SK-N-SH (cell line): ENCODE measurements at regions not wholly inside any gene's neighbourhood (a gene's known extent, or its start where the extent isn't known, plus 50 kb on each side); places are given as distances from the start of the nearest gene placed in this dataset.

Source experiments
- CTCF ChIA-PET: fragments of 300-600, 350-600 bp; formaldehyde crosslinking; extraction: SDS; loops from one replicate; lab custom pipeline; 2021; lab: Yijun Ruan, JAX
- POLR2A ChIA-PET: fragments of 350-600 bp; sonication (Branson Sonifier 250); formaldehyde crosslinking; extraction: SDS; loops from one replicate; lab custom pipeline; 2020; ENCODE audit warnings: antibody characterized with exemption, inconsistent platforms; lab: Yijun Ruan, JAX
- DNase-seq: peaks from one replicate; pipeline ENCODE4 v3.0.0; 2012
- H2AFZ ChIP-seq: fragments of 200-600 bp; sonication (generic); 2 replicates; pipeline ENCODE4 v1.8.1; 2016; ENCODE audit warnings: antibody characterized with exemption, mild to moderate bottlenecking, low read depth
- H3F3A ChIP-seq: fragments of 200-600 bp; sonication (generic); replicated peaks from 2 replicates; pipeline ENCODE3; 2016; ENCODE audit warnings: antibody characterized with exemption, mild to moderate bottlenecking; ENCODE audit not compliant: insufficient read depth
- H3K27ac ChIP-seq, 2 experiments: fragments of 200-500 bp in 1 of 2; fragments of 200-600 bp in 1 of 2; sonication (Bioruptor generic) in 1 of 2; sonication (generic), shearing (Covaris generic) in 1 of 2; 2 replicates each; pipeline versions ENCODE4 v1.5.1 to v1.6.1; 2014 to 2016; ENCODE audit warnings: low read depth in 2 of 2, inconsistent platforms in 1 of 2, low read length in 1 of 2, mild to moderate bottlenecking in 1 of 2, mixed read lengths in 1 of 2
- H3K27me3 ChIP-seq: fragments of 200-600 bp; sonication (generic), shearing (Covaris generic); 2 replicates; pipeline ENCODE4 v1.6.1; 2016; ENCODE audit warnings: mixed run types; ENCODE audit not compliant: insufficient read depth
- H3K36me3 ChIP-seq, 2 experiments: fragments of 200-500 bp in 1 of 2; fragments of 200-600 bp in 1 of 2; sonication (Bioruptor generic) in 1 of 2; sonication (generic) in 1 of 2; replicated peaks in 1 of 2; 2 replicates each; pipeline versions ENCODE3 to v1.5.1; 2014 to 2016; ENCODE audit warnings: low read length in 1 of 2, mild to moderate bottlenecking in 1 of 2; ENCODE audit not compliant: insufficient read depth in 2 of 2, control insufficient read depth in 1 of 2
- H3K4me1 ChIP-seq, 2 experiments: fragments of 200-500 bp in 1 of 2; fragments of 200-600 bp in 1 of 2; sonication (Bioruptor generic) in 1 of 2; sonication (generic), shearing (Covaris generic) in 1 of 2; 2 replicates each; pipeline versions ENCODE4 v1.5.1 to v1.6.1; 2014 to 2016; ENCODE audit warnings: low read depth in 1 of 2, low read length in 1 of 2, mixed run types in 1 of 2; ENCODE audit not compliant: insufficient read depth in 2 of 2, control insufficient read depth in 1 of 2
- H3K4me2 ChIP-seq: fragments of 200-600 bp; sonication (generic), shearing (Covaris generic); 2 replicates; pipeline ENCODE4 v1.6.1; 2017; ENCODE audit warnings: mixed run types
- H3K4me3 ChIP-seq, 2 experiments: fragments of 200-500 bp in 1 of 2; fragments of 200-600 bp in 1 of 2; sonication (Bioruptor generic) in 1 of 2; sonication (generic), shearing (Covaris generic) in 1 of 2; 2 replicates each; pipeline versions ENCODE4 v1.5.1 to v1.8.1; 2014 to 2016; ENCODE audit warnings: low read depth in 2 of 2, inconsistent platforms in 1 of 2, low read length in 1 of 2, mild to moderate bottlenecking in 1 of 2, mixed read lengths in 1 of 2, moderate library complexity in 1 of 2
- H3K79me2 ChIP-seq: fragments of 200-600 bp; sonication (generic); 2 replicates; pipeline ENCODE4 v1.8.1; 2017; ENCODE audit warnings: mild to moderate bottlenecking; ENCODE audit not compliant: insufficient read depth
- H3K9ac ChIP-seq: fragments of 200-600 bp; sonication (generic); 2 replicates; pipeline ENCODE4 v1.6.1; 2017; ENCODE audit warnings: mixed run types
- H3K9me2 ChIP-seq: fragments of 200-600 bp; sonication (generic); 2 replicates; pipeline ENCODE4 v1.6.1; 2017; ENCODE audit warnings: mixed run types
- H3K9me3 ChIP-seq: fragments of 200-600 bp; sonication (generic); 2 replicates; pipeline ENCODE4 v1.6.1; 2017; ENCODE audit warnings: mixed run types, mild to moderate bottlenecking, moderate library complexity
- H4K20me1 ChIP-seq: fragments of 200-600 bp; sonication (generic); 2 replicates; pipeline ENCODE4 v1.6.1; 2017; ENCODE audit warnings: mild to moderate bottlenecking, mixed run types; ENCODE audit not compliant: insufficient read depth
- CHD2 ChIP-seq: fragments of 150-350 bp; IDR thresholded peaks from 2 replicates; pipeline ENCODE4 v1.6.1; 2018; ENCODE audit warnings: low read length; ENCODE audit not compliant: partially characterized antibody
- CTCF ChIP-seq: fragments of 200-600 bp; sonication (generic); IDR thresholded peaks from 2 replicates; pipeline ENCODE4 v1.6.1; 2017; ENCODE audit warnings: antibody characterized with exemption, mild to moderate bottlenecking, moderate library complexity
- ELF1 ChIP-seq: IDR thresholded peaks from 2 replicates; pipeline ENCODE4 v1.4.0; 2012
- EP300 ChIP-seq, 2 experiments: IDR thresholded peaks; 2 replicates each; pipeline versions ENCODE4 v1.4.0 to v1.6.1; 2012; ENCODE audit warnings: borderline replicate concordance in 1 of 2, low read depth in 1 of 2, low read length in 1 of 2
- FOXJ3 ChIP-seq: sonication (generic); formaldehyde crosslinking; IDR thresholded peaks from 2 replicates; pipeline ENCODE4 v1.5.1; 2020; ENCODE audit warnings: mild to moderate bottlenecking, missing genetic modification reagents
- FOXM1 ChIP-seq: IDR thresholded peaks from 2 replicates; pipeline ENCODE4 v1.4.0; 2012; ENCODE audit warnings: low read depth, mild to moderate bottlenecking
- GABPA ChIP-seq: IDR thresholded peaks from 2 replicates; pipeline ENCODE4 v1.4.0; 2012; ENCODE audit warnings: low read depth, mild to moderate bottlenecking
- GATA2 ChIP-seq: sonication (generic); formaldehyde crosslinking; IDR thresholded peaks from 2 replicates; pipeline ENCODE4 v1.5.0; 2020; ENCODE audit warnings: mild to moderate bottlenecking, missing genetic modification reagents
- IRF3 ChIP-seq: fragments of 150-350 bp; IDR thresholded peaks from 2 replicates; pipeline ENCODE4 v1.6.1; 2016; ENCODE audit warnings: mild to moderate bottlenecking, low read depth, low read length
- JUND ChIP-seq: IDR thresholded peaks from 2 replicates; pipeline ENCODE4 v1.4.0; 2012
- MAX ChIP-seq: IDR thresholded peaks from 2 replicates; pipeline ENCODE4 v1.4.0; 2012; ENCODE audit warnings: low read depth
- MEF2A ChIP-seq: IDR thresholded peaks from 2 replicates; pipeline ENCODE4 v1.4.0; 2012; ENCODE audit warnings: low read depth, borderline replicate concordance
- MXI1 ChIP-seq: IDR thresholded peaks from 2 replicates; pipeline ENCODE4 v1.6.1; 2012; ENCODE audit warnings: mild to moderate bottlenecking, low read depth, low read length, improper control_type of control experiment
- NFIC ChIP-seq: IDR thresholded peaks from 2 replicates; pipeline ENCODE4 v1.4.0; 2012; ENCODE audit warnings: borderline replicate concordance
- POLR2AphosphoS5 ChIP-seq: IDR thresholded peaks from 2 replicates; pipeline ENCODE4 v1.6.1; 2012; ENCODE audit warnings: low read depth, low read length
- RAD21 ChIP-seq: IDR thresholded peaks from 2 replicates; pipeline ENCODE4 v1.6.1; 2012; ENCODE audit warnings: mild to moderate bottlenecking, low read length
- RCOR1 ChIP-seq: fragments of 150-350 bp; IDR thresholded peaks from 2 replicates; pipeline ENCODE4 v1.6.1; 2017; ENCODE audit warnings: antibody characterized with exemption, low read length
- REST ChIP-seq: IDR thresholded peaks from 2 replicates; pipeline ENCODE4 v1.6.1; 2012; ENCODE audit warnings: mild to moderate bottlenecking, low read depth, low read length, moderate library complexity
- TAF1 ChIP-seq: IDR thresholded peaks from 2 replicates; pipeline ENCODE4 v1.6.1; 2012; ENCODE audit warnings: low read depth, mild to moderate bottlenecking, low read length, moderate library complexity, borderline replicate concordance
- YY1 ChIP-seq: IDR thresholded peaks from 2 replicates; pipeline ENCODE4 v1.4.0; 2012; ENCODE audit warnings: low read depth, mild to moderate bottlenecking
- WGBS: methylation state at CpG from one replicate; pipeline ENCODE4 v1.1.6; 2017; ENCODE audit warnings: low lambda C conversion rate; 5-methylcytosine and 5-hydroxymethylcytosine counted together

- POLR2A ChIA-PET, result no interaction called here
- H3K27ac ChIP-seq, result no peak overlapping the region
- no peaks in the 10 kb centered on the region for H3K4me1 ChIP-seq
- H3K9ac ChIP-seq, result no peak overlapping the region
- CTCF ChIA-PET, result no interaction called here
- H2AFZ ChIP-seq, result no peak overlapping the region
- WGBS, result 7% methylated on average over 22 of the region's 22 CpGs
- no peaks in the 10 kb centered on the region for H3K9me3 ChIP-seq
- H3K36me3 ChIP-seq, result no peaks in the 10 kb centered on the region
- no peak overlapping the region for H3K4me3 ChIP-seq
- H3K27me3 ChIP-seq, result peaks cover 88% of the 10 kb centered on the region
- H3F3A ChIP-seq, result no peaks in the 10 kb centered on the region
- H3K4me2 ChIP-seq, result no peak overlapping the region
- H3K79me2 ChIP-seq, result no peaks in the 10 kb centered on the region
- DNase-seq, result no peak
- TF ChIP-seq EP300 (IDR thresholded peaks at IDR 0.05; ENCODE audit: borderline replicate concordance in 1 of 2, low read depth in 1 of 2, low read length in 1 of 2) (no peak), GABPA (no peak), TAF1 (no peak), YY1 (no peak), RAD21 (no peak), JUND (no peak), FOXM1 (no peak), CHD2 (no peak), MXI1 (no peak), NFIC (no peak), MEF2A (no peak), MAX (no peak), POLR2AphosphoS5 (no peak), IRF3 (no peak), ELF1 (no peak), RCOR1 (no peak), FOXJ3 (CRISPR knock-in tag) (no peak), REST (no peak), GATA2 (CRISPR knock-in tag) (no peak), CTCF (no peak)
- TF ChIP-seq, all 33 proteins: peak for 0
- no peaks in the 10 kb centered on the region for H3K9me2 ChIP-seq
- no peaks in the 10 kb centered on the region for H4K20me1 ChIP-seq
Observed at GRCh38 chr7:156177422-156178055, 365.3 kb upstream of the SHH start.
